Muscle layer of duodenum (tissue), 2 donors: ENCODE measurements at regions not wholly inside any gene's neighbourhood (a gene's known extent, or its start where the extent isn't known, plus 50 kb on each side); places are given as distances from the start of the nearest gene placed in this dataset.

Experiments
- H3K27ac ChIP-seq: one replicate; pipeline ENCODE4 v1.7.0; 2013; ENCODE audit warnings: mild to moderate bottlenecking, low read length
- H3K27me3 ChIP-seq: one replicate; pipeline ENCODE4 v1.7.0; 2013; ENCODE audit warnings: low read depth, mild to moderate bottlenecking, control low read depth, low read length
- H3K36me3 ChIP-seq, 2 donors: one replicate each; pipeline ENCODE4 v1.7.0; 2013; ENCODE audit warnings: low read length in 2 of 2, control low read depth in 1 of 2, mild to moderate bottlenecking in 1 of 2; ENCODE audit not compliant: insufficient read depth in 2 of 2, control insufficient read depth in 1 of 2
- H3K4me1 ChIP-seq, 2 donors: one replicate each; pipeline ENCODE4 v1.7.0; 2013; ENCODE audit warnings: low read length in 2 of 2, mild to moderate bottlenecking in 2 of 2, control low read depth in 1 of 2, moderate library complexity in 1 of 2; ENCODE audit not compliant: insufficient read depth in 2 of 2, control insufficient read depth in 1 of 2
- H3K4me3 ChIP-seq, 2 donors: one replicate each; pipeline ENCODE4 v1.7.0; 2013; ENCODE audit warnings: low read length in 2 of 2, low read depth in 1 of 2, mild to moderate bottlenecking in 1 of 2
- H3K9me3 ChIP-seq, 2 donors: one replicate each; pipeline ENCODE4 v1.7.0; 2013; ENCODE audit warnings: low read length in 2 of 2, control low read depth in 1 of 2, mild to moderate bottlenecking in 1 of 2; ENCODE audit not compliant: control insufficient read depth in 1 of 2
- donor health status: healthy.

- H3K27me3 ChIP-seq, result no peaks in the 10 kb centered on the region
- H3K9me3 ChIP-seq, result no peaks in the 10 kb centered on the region
- no peak overlapping the region for H3K4me3 ChIP-seq
- H3K4me1 ChIP-seq, result no peaks in the 10 kb centered on the region
- no peaks in the 10 kb centered on the region for H3K36me3 ChIP-seq
- no peak overlapping the region for H3K27ac ChIP-seq
These were observed 472.0 kb downstream of the COG6 start for GRCh38 chr13:40127476-40127875.

GRCh38 chr13:40127925-40128324 lies 472.5 kb downstream of the COG6 start:
- Histone ChIP-seq H3K4me3 (no peak overlapping the region), H3K27ac (no peak overlapping the region), H3K27me3 (no peaks in the 10 kb centered on the region), H3K4me1 (no peaks in the 10 kb centered on the region), H3K36me3 (no peaks in the 10 kb centered on the region), H3K9me3 (no peaks in the 10 kb centered on the region)

- no peak overlapping the region for H3K27ac ChIP-seq
- no peaks in the 10 kb centered on the region for H3K4me1 ChIP-seq
- H3K27me3 ChIP-seq, result no peaks in the 10 kb centered on the region
- no peaks in the 10 kb centered on the region for H3K36me3 ChIP-seq
- no peaks in the 10 kb centered on the region for H3K9me3 ChIP-seq
- H3K4me3 ChIP-seq, result no peak overlapping the region
These were observed 474.0 kb downstream of the COG6 start for GRCh38 chr13:40129467-40129866.

DNA sequence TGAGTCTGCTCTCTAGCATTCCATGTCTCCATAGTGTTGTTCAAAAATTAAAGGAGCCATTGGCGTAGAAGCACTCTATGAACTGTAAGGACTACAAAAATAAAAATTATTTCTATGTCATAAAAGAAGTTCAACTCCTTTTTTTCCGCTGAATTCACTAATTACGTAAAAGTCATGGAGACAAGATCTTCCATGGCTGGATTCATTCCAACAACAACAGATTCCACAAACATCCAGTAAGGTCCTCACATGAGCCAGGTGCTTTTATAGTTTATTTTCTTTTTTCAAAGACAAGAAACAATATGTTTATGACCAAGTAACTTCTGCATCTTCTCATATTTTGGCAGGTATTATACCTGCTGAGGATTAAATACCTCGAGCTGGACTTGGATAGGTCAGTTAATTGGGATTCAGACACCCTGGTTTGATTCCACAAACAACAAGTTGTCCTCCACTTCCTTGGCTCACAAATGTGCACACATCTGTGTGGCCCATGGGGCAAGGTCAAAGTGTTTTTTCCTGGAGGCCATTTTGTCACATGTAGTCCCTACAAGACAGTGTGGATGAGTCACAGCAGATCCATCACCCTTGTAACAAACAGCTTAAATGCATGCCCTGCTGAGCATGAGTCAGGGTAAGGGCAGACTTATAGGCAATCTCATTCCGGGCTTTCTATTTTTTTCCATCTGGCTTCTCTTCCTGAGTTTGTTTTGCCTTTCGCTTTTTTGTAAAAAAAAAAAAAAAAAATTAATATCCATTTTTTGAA lies 475.6 kb downstream of the COG6 start:
- no peaks in the 10 kb centered on the region for H3K9me3 ChIP-seq
- H3K27me3 ChIP-seq, result no peaks in the 10 kb centered on the region
- H3K36me3 ChIP-seq, result no peaks in the 10 kb centered on the region
- no peak overlapping the region for H3K4me3 ChIP-seq
- H3K27ac ChIP-seq, result no peak overlapping the region
- H3K4me1 ChIP-seq, result no peaks in the 10 kb centered on the region

GRCh38 chr13:40132249-40132648 lies 476.8 kb downstream of the COG6 start:
- H3K9me3 ChIP-seq, result no peaks in the 10 kb centered on the region
- no peaks in the 10 kb centered on the region for H3K27me3 ChIP-seq
- no peak overlapping the region for H3K27ac ChIP-seq
- H3K4me3 ChIP-seq, result no peak overlapping the region
- H3K36me3 ChIP-seq, result no peaks in the 10 kb centered on the region
- H3K4me1 ChIP-seq, result no peaks in the 10 kb centered on the region

DNA sequence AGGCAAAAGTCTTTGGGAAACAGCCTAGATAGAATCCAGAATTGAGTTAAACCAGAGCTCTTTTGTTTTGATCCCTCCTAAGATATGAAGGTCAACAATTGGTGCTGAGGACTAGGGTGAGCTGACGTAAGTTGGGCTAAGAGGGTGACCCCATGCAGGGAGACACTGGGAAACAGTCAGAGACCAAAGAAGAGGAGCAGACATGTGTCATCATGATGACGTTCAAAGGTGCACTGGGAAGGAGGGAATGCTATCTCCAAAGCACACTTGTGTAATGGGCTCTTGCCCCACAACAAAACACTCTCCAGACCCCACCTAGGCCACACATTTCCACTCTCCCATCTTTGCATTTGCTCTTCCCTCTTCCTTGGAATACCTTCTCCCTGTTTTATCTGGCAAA lies 481.4 kb downstream of the COG6 start:
- Histone ChIP-seq H3K27ac (no peak overlapping the region), H3K4me3 (no peak overlapping the region), H3K36me3 (no peaks in the 10 kb centered on the region), H3K27me3 (no peaks in the 10 kb centered on the region), H3K4me1 (no peaks in the 10 kb centered on the region), H3K9me3 (no peaks in the 10 kb centered on the region)

GRCh38 chr13:40137400-40137799 lies 481.9 kb downstream of the COG6 start:
- no peak overlapping the region for H3K4me3 ChIP-seq
- H3K27ac ChIP-seq, result no peak overlapping the region
- no peaks in the 10 kb centered on the region for H3K4me1 ChIP-seq
- H3K9me3 ChIP-seq, result no peaks in the 10 kb centered on the region
- no peaks in the 10 kb centered on the region for H3K27me3 ChIP-seq
- H3K36me3 ChIP-seq, result no peaks in the 10 kb centered on the region

DNA sequence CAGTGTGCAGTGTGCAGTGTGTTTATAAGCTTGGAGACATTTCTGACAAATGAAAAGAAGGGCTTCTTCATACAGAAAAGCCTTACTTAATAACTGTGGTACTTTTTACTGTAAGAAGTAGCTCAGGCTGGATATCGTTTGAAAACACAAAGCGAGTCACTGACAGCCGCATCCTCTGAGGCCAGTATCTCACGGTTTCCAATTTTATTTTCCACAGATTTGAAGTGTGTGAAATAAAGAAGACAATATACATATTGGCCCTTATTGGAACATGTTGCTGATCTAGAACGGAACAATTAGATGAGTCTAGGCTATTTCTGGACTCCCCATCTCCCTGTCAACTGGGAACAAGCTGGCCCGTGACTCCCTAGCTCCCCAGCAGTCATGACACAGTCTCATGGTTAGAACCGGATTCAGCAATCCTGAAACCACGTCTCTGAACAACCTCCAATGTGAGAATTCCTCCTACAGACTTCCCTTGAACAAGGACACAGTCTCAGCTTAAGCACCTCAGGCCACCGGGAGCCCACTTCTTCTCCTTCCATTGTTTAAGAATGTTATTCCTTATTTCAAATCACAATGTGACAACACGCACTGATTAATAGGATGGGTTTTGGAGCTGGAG lies 484.5 kb downstream of the COG6 start:
- H3K4me3 ChIP-seq, result no peak overlapping the region
- no peaks in the 10 kb centered on the region for H3K27me3 ChIP-seq
- H3K4me1 ChIP-seq, result no peaks in the 10 kb centered on the region
- H3K27ac ChIP-seq, result no peak overlapping the region
- H3K9me3 ChIP-seq, result no peaks in the 10 kb centered on the region
- H3K36me3 ChIP-seq, result no peaks in the 10 kb centered on the region

- Histone ChIP-seq H3K36me3 (no peaks in the 10 kb centered on the region), H3K27ac (no peak overlapping the region), H3K4me3 (no peak overlapping the region), H3K9me3 (no peaks in the 10 kb centered on the region), H3K27me3 (no peaks in the 10 kb centered on the region), H3K4me1 (no peaks in the 10 kb centered on the region)
These were observed 486.5 kb downstream of the COG6 start for GRCh38 chr13:40141859-40142555.

- H3K4me1 ChIP-seq, result no peaks in the 10 kb centered on the region
- no peak overlapping the region for H3K4me3 ChIP-seq
- H3K27me3 ChIP-seq, result no peaks in the 10 kb centered on the region
- no peaks in the 10 kb centered on the region for H3K36me3 ChIP-seq
- no peaks in the 10 kb centered on the region for H3K9me3 ChIP-seq
- H3K27ac ChIP-seq, result no peak overlapping the region
These were observed 487.6 kb downstream of the COG6 start for GRCh38 chr13:40143106-40143505.

- Histone ChIP-seq H3K4me1 (no peaks in the 10 kb centered on the region), H3K4me3 (no peak overlapping the region), H3K9me3 (no peaks in the 10 kb centered on the region), H3K36me3 (no peaks in the 10 kb centered on the region), H3K27me3 (no peaks in the 10 kb centered on the region), H3K27ac (no peak overlapping the region)
These were observed 488.1 kb downstream of the COG6 start for GRCh38 chr13:40143559-40143958.
